Osteocyte (in vitro differentiated cells): ENCODE measurements at regions not wholly inside any gene's neighbourhood (a gene's known extent, or its start where the extent isn't known, plus 50 kb on each side); places are given as distances from the start of the nearest gene placed in this dataset.
"Not testable (repeated sequence)": the region's sequence is repeated elsewhere in the genome, so short reads cannot be mapped to it uniquely, and the experiment has no call there.

Source experiments
- DNase-seq: peaks from one replicate; pipeline ENCODE4 v3.0.0; 2021; ENCODE audit warnings: mixed read lengths; ENCODE audit not compliant: unreplicated experiment; ENCODE audit errors: extremely low spot score
- H3K27ac Mint-ChIP-seq: one replicate; pipeline ENCODE4 v1.8.0; 2021; ENCODE audit warnings: mild to moderate bottlenecking, mixed read lengths; ENCODE audit not compliant: unreplicated experiment
- H3K27me3 Mint-ChIP-seq: one replicate; pipeline ENCODE4 v1.8.0; 2021; ENCODE audit warnings: mixed read lengths; ENCODE audit not compliant: unreplicated experiment
- H3K36me3 Mint-ChIP-seq: one replicate; pipeline ENCODE4 v1.8.0; 2021; ENCODE audit warnings: mixed read lengths; ENCODE audit not compliant: unreplicated experiment
- H3K4me1 Mint-ChIP-seq: one replicate; pipeline ENCODE4 v1.8.0; 2021; ENCODE audit warnings: mixed read lengths; ENCODE audit not compliant: unreplicated experiment
- H3K4me3 Mint-ChIP-seq: one replicate; pipeline ENCODE4 v1.8.0; 2021; ENCODE audit warnings: mild to moderate bottlenecking, moderate library complexity, mixed read lengths; ENCODE audit not compliant: unreplicated experiment
- H3K9me3 Mint-ChIP-seq: one replicate; pipeline ENCODE4 v1.8.0; 2021; ENCODE audit warnings: mixed read lengths; ENCODE audit not compliant: unreplicated experiment
- CTCF ChIP-seq: fragments of 200-600 bp; sonication (generic); IDR thresholded peaks from 2 replicates; pipeline ENCODE4 v1.5.0; 2021; ENCODE audit warnings: antibody characterized with exemption, mild to moderate bottlenecking, moderate library complexity

GRCh38 chrX:124257924-124258702 is 74.3 kb upstream of the TEX13D start:
- peaks cover 4% of the 10 kb centered on the region for H3K9me3 Mint-ChIP-seq
- no peaks in the 10 kb centered on the region for H3K36me3 Mint-ChIP-seq
- H3K27ac Mint-ChIP-seq = no peak overlapping the region
- no peak for DNase-seq
- no peaks in the 10 kb centered on the region for H3K27me3 Mint-ChIP-seq
- TF ChIP-seq CTCF = no peak
- no peak overlapping the region for H3K4me3 Mint-ChIP-seq
- H3K4me1 Mint-ChIP-seq = peaks cover 5% of the 10 kb centered on the region

GRCh38 chrX:124260845-124261244 is 71.6 kb upstream of the TEX13D start:
- no peak overlapping the region for H3K4me3 Mint-ChIP-seq
- peaks cover 5% of the 10 kb centered on the region for H3K4me1 Mint-ChIP-seq
- H3K36me3 Mint-ChIP-seq = no peaks in the 10 kb centered on the region
- no peak for TF ChIP-seq CTCF
- H3K9me3 Mint-ChIP-seq = peaks cover 4% of the 10 kb centered on the region
- H3K27ac Mint-ChIP-seq = no peak overlapping the region
- no peaks in the 10 kb centered on the region for H3K27me3 Mint-ChIP-seq
- no peak for DNase-seq

GRCh38 chrX:124263743-124264142 is 68.7 kb upstream of the TEX13D start:
- Mint-ChIP-seq H3K36me3 (no peaks in the 10 kb centered on the region), H3K27me3 (no peaks in the 10 kb centered on the region), H3K4me3 (no peak overlapping the region), H3K4me1 (no peaks in the 10 kb centered on the region), H3K9me3 (peaks cover 4% of the 10 kb centered on the region), H3K27ac (no peak overlapping the region)
- no peak for TF ChIP-seq CTCF
- no peak for DNase-seq

- TF ChIP-seq CTCF = no peak
- DNase-seq = no peak
- Mint-ChIP-seq H3K4me3 (no peak overlapping the region), H3K36me3 (no peaks in the 10 kb centered on the region), H3K27me3 (no peaks in the 10 kb centered on the region), H3K27ac (no peak overlapping the region), H3K4me1 (no peaks in the 10 kb centered on the region), H3K9me3 (peaks cover 5% of the 10 kb centered on the region)
Measured at GRCh38 chrX:124268099-124268498, 64.4 kb upstream of the TEX13D start.

GRCh38 chrX:124269881-124270280 is 62.6 kb upstream of the TEX13D start:
- no peaks in the 10 kb centered on the region for H3K36me3 Mint-ChIP-seq
- TF ChIP-seq CTCF = no peak
- H3K4me3 Mint-ChIP-seq = no peak overlapping the region
- DNase-seq = no peak
- peaks cover 5% of the 10 kb centered on the region for H3K9me3 Mint-ChIP-seq
- no peak overlapping the region for H3K27ac Mint-ChIP-seq
- H3K4me1 Mint-ChIP-seq = peaks cover 1% of the 10 kb centered on the region
- H3K27me3 Mint-ChIP-seq = no peaks in the 10 kb centered on the region

GRCh38 chrX:124271599-124271998 is 60.9 kb upstream of the TEX13D start:
- not testable (repeated sequence) for H3K4me1 Mint-ChIP-seq, H3K4me3 Mint-ChIP-seq

More at GRCh38 chrX:124271599-124271998, 60.9 kb upstream of the TEX13D start:
- not testable (repeated sequence) for H3K9me3 Mint-ChIP-seq, DNase-seq, H3K36me3 Mint-ChIP-seq, H3K27me3 Mint-ChIP-seq, H3K27ac Mint-ChIP-seq
